DND-41 (cell line): ENCODE measurements at regions not wholly inside any gene's neighbourhood (a gene's known extent, or its start where the extent isn't known, plus 50 kb on each side); places are given as distances from the start of the nearest gene placed in this dataset.

Experiments
- EZH2 ChIP-seq: IDR thresholded peaks from 3 replicates; pipeline ENCODE4 v1.6.1; 2012; ENCODE audit warnings: borderline replicate concordance, low read depth, mild to moderate bottlenecking, moderate library complexity, low read length, inconsistent platforms; ENCODE audit not compliant: severe bottlenecking
- TF ChIP-seq, protein P1 (sequence below): IDR thresholded peaks from 2 replicates; pipeline ENCODE4 v1.5.1; 2012; ENCODE audit warnings: borderline replicate concordance, low read length, moderate library complexity, mild to moderate bottlenecking; ENCODE audit not compliant: poor library complexity, severe bottlenecking; ENCODE audit errors: extremely low read depth

DNA sequence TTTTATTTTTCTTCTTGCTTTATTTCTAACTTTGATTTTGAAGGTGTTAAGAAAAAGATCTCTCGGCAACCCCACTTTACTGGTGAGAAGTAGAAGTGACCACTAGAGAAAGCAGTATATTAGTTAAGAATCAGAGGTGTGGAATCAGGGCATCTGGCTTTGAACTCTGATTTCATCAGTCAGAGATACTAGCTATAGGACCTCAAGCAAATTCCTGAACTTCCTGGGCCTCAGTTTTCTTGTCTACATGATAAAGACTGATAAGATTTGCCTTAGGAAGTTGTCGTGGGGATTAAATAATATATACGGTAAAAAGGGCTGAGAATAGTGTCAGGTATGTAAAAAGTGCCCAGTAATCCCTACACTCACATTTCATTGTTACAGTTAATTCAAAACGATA lies 440.3 kb upstream of the CRIM1 start:
- TF ChIP-seq, protein P1, sequence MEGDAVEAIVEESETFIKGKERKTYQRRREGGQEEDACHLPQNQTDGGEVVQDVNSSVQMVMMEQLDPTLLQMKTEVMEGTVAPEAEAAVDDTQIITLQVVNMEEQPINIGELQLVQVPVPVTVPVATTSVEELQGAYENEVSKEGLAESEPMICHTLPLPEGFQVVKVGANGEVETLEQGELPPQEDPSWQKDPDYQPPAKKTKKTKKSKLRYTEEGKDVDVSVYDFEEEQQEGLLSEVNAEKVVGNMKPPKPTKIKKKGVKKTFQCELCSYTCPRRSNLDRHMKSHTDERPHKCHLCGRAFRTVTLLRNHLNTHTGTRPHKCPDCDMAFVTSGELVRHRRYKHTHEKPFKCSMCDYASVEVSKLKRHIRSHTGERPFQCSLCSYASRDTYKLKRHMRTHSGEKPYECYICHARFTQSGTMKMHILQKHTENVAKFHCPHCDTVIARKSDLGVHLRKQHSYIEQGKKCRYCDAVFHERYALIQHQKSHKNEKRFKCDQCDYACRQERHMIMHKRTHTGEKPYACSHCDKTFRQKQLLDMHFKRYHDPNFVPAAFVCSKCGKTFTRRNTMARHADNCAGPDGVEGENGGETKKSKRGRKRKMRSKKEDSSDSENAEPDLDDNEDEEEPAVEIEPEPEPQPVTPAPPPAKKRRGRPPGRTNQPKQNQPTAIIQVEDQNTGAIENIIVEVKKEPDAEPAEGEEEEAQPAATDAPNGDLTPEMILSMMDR = no peak
- no peak for TF ChIP-seq EZH2
